Fibroblast of peridontal ligament (primary cell): ENCODE measurements at regions not wholly inside any gene's neighbourhood (a gene's known extent, or its start where the extent isn't known, plus 50 kb on each side); places are given as distances from the start of the nearest gene placed in this dataset.

Experiments
- DNase-seq: peaks from one replicate; pipeline ENCODE4 v3.0.0-alpha.2; 2010; ENCODE audit errors: extremely low read depth

DNA sequence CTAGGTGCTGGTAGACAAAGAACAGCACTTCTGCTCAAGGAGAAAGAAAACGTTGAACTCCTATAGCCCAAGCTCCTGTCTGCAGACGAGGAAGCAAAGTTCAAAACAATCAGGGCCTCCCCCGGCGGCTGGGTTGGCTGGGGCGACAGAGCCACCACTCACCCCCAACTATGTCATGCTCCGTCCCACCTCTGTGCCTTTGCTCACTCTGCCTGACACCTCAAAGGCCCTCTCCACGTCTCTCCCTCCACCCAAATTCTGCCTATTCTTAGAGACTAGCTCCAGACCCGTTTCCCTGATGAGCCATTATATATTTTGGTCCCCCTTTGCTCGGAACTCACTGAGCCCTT is 304.3 kb downstream of the TLE3 start:
- DNase-seq, result no peak

DNA sequence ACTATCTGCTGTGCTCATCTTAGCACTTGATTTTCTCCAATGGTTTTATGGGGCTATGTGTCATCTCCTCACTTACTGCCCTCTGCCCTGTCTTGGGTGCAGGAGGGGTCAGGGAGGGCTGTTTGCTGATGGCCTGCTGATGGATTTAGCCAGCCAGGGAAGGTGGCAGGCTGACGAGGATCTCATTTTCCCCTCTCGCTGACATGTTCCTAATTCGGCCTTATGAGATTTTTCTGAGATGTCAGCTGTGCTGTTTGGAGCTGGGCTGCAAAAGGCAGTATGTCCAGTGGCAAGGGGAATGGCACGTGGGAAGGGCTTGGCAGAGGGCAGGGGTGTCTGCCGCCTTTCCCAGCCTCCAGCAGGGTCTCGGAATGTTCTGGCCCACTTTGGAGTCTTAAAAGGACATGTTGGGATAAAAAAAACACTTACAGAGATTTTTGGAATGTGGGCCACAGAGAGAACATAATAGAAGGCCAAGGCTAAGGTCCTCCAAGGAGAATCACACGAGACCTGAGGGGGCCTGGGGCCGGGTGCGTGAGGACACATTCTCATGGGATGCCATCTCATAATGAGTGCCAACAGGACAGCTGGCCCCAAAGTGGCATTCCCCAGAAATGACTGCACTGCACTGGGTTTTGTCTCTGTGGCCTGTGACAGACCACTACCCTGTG is 303.8 kb downstream of the TLE3 start:
- DNase-seq, result no peak

DNA sequence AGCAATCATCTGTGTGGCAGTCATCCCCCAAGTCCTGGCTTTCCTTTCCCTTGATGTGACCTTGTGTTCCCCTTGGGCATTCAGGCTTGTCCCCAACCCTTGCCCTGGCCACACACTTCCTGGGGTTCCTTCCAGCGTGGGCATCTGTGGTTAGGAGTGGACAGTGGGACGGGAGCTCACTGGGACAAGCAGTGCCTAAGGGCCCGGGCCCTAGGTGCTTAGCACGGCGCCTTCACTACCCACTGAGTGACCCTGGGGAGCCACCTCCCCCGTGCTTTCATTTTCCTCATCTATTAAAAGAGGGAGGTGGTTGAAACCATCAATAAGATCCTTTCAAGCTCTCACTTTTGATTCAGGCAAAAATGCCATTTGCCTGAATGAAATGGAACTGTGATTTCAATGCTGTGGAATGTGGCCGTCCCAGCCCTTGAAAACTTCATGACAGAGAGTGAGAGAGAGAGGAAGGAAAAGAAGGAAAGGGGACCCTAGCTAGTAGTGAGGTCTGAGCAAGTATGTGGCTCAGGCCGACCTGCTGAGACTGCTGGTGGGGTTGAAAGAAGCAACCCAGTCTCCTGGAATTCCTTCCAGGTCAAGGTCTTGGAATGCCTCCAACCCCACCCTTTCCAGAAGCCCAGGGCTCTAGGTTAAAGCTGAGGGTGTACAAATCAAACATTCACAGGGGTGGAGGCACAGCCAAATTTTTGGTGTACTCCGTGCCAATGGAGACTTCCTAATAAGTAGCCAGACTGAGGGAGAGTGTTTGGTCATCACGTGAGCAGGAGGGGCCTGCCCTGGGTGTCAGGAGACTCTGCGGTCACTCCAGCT is 302.9 kb downstream of the TLE3 start:
- DNase-seq, result peak; percentile 23

DNA sequence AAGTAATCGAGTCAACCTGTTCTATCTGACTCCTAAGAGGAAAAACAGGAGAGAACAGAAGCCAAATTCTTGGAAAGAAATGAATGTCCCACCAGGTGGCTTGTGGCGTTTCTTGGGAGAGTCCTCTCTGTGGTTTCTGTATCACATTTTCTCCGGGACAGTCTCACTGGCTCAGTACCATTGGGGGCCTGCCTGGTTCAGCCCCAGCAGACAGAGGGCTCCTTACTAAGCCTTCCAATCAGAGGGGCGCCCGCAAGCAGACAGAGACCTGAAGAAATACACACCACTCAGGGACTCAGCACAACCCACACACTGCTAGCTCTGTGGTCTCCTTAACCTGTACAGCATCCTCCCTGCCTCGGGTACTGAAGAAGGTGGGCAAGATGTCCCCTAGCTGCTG is 302.1 kb downstream of the TLE3 start:
- no peak for DNase-seq

DNA sequence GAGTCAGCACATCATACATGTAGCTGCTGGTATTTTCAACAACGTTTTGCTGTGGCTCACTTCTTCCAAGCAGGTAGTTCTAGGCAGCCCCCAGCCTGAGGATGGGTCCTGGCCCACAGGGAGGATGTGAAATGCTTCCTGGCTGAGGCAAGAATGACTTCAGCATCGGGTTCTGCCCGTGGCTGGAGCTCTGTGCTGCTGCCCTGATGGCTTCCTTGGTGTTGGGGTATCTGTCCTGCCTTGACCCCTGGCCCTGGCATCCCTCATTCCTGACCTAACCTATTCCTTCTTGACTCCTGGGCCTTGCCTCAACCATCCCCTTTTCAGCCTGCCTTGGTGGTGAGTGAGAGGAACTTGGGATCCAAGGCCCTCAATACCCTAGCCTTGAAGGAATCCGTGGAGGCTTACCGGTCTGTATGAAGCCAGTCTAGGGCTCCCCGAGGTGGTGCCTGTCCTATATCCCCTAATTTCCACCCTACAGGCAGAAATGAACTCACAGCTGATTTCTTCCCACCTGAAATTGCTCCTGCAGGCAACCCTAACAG is 300.6 kb downstream of the TLE3 start:
- DNase-seq, result no peak

DNA sequence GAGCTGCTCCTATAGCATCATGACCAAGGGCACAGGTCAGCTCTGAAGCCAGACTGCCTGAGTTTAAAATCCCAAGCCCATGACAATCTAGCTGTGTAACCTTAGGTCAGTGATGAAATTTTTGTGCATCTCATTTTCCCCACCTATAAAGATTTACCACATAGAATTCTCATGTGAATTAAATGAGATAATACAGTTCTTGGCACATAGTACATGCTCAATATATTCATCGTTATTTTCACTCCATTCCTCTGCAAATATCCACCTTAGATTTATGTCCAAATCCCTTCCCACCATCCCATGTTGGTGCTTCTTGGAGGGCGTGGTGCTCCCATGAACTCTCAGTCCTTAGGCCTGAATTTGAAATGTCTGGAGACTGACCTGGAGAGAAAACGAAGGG is 300.1 kb downstream of the TLE3 start:
- DNase-seq, result no peak

- DNase-seq, result no peak
These were observed 299.1 kb downstream of the TLE3 start for GRCh38 chr15:69798481-69799250.

DNA sequence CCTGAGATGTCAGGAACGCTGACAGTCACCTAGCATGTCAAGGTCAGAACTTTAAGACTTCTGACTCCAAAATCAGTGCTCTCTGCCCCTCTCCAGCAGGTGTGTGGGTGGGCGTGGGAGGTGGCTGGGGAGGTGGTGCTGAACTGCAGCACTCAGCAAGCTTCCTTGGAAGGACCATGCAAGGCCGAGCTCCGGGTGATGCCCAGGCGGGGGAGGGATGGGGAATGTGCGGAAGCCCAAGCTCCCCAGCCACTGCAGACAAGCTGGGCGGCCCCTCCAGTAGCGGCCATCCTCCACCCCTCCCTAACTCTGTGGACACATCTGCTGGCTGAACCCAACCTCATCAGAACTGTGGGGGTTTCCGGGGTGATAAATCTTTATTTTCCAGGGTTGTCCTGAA is 296.6 kb downstream of the TLE3 start:
- DNase-seq, result no peak

- no peak for DNase-seq
These were observed 295.3 kb downstream of the TLE3 start for GRCh38 chr15:69802432-69802831.

DNA sequence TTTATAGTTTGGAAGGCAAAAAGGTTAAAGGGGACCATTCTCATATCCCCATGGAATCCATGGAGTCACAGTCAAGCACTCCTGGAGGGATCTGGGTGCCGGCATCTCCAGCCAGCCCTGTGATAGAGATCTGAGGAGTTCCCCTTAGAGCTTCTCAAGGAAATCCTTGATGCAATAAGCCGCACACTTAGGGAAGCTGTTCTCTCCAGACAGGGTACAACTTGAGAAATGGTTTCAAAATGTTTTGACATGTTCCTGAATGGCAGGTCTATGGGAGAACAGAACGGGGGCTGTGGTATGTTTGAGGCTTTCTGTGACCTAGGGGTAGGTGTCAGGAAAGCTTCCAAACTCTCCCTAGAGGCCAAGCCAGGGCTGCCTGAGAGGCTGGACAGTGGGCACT is 292.9 kb downstream of the TLE3 start:
- DNase-seq, result no peak

- DNase-seq, result no peak
These were observed 292.3 kb downstream of the TLE3 start for GRCh38 chr15:69805248-69805953.

DNA sequence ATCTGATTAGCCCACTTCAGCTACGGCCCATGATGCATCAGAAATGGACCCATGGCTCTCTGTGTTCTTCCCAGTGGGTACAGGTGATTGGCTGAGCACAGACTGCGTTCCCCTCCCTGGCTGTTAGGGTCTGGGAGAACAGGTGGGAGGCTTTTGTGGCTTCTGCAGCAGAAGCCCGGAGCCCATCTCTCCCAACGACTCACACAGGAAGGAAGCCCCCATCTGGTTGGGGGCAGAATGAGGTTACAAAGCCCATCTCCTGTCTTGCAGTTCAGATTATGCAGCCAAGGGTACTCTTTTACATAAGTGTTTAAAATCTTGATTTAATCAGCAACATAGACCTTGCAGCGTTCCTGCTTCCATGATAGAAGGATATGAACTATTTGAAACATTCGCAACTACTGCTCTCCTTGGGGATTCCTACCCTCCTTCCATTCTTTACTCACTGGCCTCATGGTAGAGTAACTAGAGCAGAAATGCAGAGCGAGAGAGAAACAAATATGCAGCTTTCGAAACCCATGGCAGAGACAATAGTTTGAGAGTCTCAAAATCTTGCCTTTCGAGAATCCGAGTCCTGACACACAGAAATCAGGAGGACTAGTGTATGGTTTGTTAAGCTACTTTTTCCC is 291.3 kb downstream of the TLE3 start:
- no peak for DNase-seq

DNA sequence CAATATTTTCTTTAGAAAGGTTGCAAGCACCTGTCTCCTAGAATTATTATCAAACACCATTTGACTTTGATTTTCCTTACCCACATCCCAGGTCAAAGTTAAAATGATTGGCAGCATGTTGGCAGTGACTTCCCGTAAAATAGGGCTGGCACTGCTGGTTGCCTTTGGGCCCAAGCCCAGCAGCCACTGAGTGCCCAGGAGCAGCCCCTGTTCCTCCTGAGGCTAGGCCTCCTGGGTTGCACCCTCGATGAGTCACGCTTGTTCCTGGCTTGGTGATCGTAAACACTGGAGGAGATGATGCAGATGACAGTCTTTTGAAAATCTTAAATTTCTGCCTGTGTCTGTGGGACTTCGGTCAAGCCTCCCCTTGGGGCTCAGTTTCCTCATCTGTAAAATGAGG is 290.0 kb downstream of the TLE3 start:
- DNase-seq, result no peak

- no peak for DNase-seq
These were observed 289.0 kb downstream of the TLE3 start for GRCh38 chr15:69808756-69809155.

DNA sequence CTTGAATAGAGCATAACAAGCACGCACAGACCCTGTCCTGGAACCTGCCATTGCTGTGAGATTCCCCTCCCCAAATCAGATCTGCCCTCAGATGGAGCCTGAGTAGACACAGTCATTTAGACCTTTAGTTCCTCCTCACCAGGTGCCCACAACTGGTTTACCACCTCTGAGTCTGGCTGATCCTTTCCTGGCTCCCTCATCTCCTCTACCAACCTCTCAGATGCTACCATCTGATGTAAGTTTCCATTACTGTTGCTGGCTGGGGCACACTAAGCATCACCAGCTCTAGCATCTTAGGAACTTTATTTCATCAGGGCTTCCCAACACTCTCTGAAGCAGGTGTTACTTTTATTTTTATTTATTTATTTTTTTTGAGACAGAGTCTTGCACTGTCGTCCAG is 288.3 kb downstream of the TLE3 start:
- DNase-seq, result no peak

GRCh38 chr15:69810431-69811354 is 287.0 kb downstream of the TLE3 start:
- no peak for DNase-seq

- DNase-seq, result no peak
These were observed 284.9 kb downstream of the TLE3 start for GRCh38 chr15:69812861-69813261.

DNA sequence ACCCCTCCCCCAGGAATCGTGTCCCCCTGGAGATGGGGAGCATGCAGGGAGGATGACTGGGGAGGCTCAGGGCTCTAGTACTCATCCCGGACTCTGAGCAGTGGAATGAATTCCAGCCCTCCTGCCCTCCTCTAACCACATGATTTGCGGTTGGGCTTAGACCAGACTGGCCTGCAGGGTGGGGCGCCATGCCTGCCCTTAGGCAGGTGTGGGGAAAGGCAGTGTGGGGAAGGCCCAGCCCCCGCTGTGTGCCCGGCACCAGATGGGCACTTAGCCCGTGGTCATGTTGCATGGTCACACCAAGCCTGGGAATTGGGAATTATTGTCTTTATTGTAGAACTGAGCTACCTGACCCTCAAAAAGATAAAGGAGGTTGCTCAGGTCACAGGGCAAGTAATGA is 283.8 kb downstream of the TLE3 start:
- DNase-seq, result no peak

DNA sequence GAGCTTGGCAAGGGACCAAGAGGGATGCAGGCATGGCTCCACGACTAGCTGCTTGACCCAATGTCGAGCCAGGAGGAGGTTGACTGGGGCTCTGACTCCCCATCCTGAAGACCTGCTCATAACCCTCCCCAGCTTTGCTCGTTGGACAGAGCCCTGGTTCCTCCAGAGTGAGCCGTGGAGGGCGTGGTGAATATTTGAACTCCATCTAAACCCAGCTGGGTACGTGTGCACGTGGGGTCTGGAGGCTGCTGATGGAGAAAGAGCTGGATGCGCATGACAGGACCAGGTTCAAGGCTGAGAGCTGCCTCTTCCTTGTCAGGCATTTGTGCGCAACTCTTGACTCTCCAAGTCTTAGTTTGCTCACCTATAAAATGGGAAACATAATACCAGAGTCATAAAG is 282.8 kb downstream of the TLE3 start:
- no peak for DNase-seq

DNA sequence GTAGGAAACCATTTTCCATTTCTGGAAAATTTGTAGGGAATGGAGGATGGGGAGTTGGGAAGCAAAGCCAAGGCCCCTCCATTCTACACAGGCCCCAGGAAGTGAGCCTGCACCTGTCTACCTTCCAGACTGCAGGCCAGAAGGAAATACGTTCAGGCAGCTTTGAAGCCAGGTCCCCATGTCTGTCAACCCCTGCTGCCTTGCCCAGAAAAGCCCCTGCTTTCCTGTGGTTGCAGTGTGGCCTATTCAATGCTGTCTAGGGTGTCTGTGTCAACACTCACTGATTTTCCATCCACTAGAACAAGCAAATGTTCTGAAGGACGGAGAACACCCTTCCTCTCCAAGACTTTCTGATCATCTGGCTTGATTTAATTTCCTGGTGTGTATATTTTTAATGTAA is 281.9 kb downstream of the TLE3 start:
- no peak for DNase-seq
